ENCODE measurements at regions not wholly inside any gene's neighbourhood (a gene's known extent, or its start where the extent isn't known, plus 50 kb on each side); places are given as distances from the start of the nearest gene placed in this dataset.
A peak's percentile ranks its signal among the peaks of the same experiment; 100 is the strongest.
"Not testable (repeated sequence)": the region's sequence is repeated elsewhere in the genome, so short reads cannot be mapped to it uniquely, and the experiment has no call there.

DNA sequence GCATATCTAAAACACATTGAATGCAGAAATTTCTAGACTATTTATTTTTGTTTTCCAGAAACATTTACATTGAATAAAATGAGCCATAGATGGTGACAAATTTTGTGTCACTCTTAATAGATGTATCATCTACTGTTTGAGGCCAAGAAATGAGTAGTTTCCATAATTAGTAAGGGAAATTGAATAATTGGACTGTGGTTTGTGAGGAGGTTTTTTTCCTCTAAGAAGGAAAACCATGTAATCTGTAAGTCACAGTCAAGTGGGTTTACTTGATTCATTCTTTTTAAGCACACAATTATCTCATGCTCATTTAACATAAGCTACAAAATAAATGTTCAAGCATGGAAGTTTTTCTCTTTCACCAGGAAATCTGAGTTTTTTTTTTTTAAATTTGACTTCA is 876.4 kb downstream of the NR2F1-AS1 start:
- no peak for DNase-seq (ENCODE audit: low read depth, low spot score)

DNA sequence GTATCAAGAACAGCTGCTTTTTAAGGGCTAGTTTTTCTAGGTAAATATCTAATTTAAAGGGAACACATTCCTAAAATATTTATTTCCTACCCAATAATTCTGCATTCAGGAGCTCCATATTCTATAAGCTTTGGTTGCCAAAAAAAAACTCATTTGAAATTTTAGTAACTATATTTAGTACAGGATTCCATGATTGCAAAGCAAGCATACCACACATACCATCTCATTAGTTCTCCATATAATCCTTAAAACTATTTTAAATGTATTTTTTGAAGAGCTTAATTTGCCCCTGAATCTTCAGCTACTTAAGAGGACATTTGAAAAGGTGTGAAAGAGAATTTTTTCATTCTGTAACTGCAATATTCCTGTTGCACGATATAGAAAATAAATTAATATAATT is 877.0 kb downstream of the NR2F1-AS1 start:
- DNase-seq (ENCODE audit: low read depth, low spot score) = no peak

DNA sequence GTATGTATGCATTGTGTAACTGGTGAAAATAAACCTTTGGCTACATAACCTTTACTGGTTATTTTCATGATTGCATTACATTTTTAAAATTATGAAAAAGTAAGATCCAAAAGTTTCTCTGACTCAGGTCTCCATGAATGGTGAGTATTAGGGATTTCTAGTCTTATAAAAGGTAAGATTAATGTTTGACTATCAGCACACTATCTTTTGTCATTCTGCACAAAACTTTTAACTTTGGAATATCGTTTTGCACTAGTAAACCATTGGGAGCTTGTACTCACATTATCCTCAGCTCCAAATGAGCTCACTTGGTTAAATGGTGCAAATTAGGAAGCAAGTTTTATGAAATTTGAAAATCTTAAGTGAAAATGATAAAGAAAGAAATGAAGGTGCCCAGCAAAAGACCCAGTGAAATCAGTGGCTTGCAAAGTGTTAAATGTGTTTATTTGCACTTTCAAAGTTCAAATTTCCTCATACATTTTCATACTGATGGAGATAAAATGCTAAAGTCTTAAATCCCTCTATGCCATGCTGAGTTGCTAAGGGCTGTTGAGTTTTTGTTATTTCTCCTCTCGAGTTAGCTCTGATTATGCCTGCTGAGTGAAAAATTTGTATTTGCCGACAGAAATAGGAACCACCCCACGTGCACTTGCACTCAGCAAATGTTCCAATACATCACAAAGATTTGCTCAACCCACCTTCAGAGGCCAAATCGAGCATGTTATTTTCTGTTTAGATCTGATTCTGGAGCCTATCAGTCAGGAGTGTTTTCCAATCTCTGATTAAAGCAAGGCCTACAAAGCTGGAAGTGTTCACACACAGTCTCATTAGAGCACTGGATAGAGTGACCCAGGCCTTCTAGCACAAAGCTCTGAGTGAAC is 885.7 kb downstream of the NR2F1-AS1 start:
- no peak for DNase-seq (ENCODE audit: low read depth, low spot score)

DNA sequence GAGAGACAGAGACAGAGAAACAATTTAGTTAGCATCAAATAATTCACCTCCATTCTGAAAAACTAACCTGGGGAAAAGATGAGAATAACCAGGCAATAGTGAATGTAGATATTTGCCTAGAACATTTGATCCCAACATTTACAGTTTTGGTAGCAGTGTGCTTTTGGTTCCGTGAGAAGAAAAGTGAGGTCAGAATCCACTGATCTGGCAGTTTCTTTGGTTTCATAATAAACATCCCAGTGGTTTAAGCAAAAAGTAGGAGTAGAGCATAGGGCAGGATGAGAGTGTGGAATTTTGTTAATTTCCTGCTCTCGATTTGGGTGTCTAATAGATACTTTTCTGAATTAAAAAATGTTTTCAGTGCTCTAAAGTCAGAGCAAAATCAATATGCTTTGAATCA is 887.0 kb downstream of the NR2F1-AS1 start:
- no peak for DNase-seq (ENCODE audit: low read depth, low spot score)

DNA sequence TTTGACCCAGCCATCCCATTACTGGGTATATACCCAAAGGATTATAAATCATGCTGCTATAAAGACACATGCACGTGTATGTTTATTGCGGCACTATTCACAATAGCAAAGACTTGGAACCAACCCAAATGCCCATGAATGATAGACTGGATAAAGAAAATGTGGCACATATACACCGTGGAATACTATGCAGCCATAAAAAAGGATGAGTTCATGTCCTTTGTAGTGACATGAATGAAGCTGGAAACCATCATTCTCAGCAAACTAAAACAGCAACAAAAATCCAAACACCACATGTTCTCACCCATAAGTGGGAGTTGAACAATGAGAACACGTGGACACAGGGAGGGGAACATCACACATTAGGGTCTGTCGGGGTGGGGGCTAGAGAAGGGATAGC is 889.1 kb downstream of the NR2F1-AS1 start:
- not testable (repeated sequence) for DNase-seq (ENCODE audit: low read depth, low spot score)

DNA sequence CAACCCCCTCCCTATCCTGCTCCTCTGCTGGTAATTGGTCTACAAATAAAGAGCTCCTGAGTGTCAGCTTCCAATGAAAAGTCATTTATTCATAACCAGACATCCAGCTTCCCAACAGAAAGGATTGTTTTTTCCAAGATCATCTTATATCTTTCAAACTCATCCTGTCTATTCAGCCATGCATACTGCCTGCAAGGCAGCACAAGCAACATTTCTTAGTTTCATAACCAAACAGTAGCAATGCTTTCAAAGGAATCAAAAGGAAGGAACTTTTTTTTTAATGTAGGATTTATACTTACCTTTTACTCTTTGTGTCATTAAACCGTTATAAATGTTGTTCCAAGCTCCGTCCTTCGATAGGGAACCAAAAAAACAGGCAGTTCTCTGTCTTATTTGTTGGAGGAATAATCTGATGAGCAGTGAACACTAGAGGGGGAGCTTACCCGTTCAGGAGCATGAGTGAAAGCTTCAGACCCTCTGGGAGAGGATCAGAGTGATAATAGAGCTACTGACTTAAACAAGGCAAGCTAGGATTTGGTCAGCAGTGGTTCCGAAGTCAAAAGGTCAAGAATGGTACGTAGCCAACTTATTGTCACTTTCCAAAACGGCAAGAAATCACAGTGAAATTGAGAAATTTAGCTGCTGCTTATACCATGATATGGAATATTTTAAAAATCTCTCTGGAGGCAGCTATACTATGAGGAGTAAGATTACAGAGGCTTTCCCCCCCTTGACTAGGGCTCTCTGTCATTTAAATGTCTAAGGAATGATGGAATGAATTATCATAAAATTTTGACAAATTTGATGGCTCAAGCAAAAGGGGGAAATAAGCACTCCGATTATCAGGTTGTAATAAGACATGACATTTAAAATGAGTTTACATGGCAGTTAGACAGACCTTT is 892.9 kb downstream of the NR2F1-AS1 start:
- DNase-seq (ENCODE audit: low read depth, low spot score) = peak; percentile 29

DNA sequence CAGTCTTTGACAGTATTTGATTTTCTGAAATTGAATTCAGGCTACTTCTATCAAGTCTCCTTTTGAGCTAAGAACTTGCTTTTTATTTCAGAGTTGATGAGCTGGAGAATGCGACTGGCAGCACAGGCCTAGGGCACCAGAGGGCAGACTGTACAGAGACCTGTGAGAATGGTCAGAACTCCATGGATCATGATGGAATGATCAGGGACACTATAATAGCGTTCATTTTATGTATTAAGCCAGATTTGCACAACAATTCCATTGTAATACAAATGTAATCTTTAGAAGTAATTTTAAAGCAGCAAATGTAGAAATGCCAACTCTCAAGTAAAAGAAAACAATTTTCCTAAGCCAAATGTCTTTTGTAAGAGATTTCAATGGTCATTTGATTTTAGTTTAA is 902.4 kb downstream of the NR2F1-AS1 start:
- no peak for DNase-seq (ENCODE audit: low read depth, low spot score)

DNA sequence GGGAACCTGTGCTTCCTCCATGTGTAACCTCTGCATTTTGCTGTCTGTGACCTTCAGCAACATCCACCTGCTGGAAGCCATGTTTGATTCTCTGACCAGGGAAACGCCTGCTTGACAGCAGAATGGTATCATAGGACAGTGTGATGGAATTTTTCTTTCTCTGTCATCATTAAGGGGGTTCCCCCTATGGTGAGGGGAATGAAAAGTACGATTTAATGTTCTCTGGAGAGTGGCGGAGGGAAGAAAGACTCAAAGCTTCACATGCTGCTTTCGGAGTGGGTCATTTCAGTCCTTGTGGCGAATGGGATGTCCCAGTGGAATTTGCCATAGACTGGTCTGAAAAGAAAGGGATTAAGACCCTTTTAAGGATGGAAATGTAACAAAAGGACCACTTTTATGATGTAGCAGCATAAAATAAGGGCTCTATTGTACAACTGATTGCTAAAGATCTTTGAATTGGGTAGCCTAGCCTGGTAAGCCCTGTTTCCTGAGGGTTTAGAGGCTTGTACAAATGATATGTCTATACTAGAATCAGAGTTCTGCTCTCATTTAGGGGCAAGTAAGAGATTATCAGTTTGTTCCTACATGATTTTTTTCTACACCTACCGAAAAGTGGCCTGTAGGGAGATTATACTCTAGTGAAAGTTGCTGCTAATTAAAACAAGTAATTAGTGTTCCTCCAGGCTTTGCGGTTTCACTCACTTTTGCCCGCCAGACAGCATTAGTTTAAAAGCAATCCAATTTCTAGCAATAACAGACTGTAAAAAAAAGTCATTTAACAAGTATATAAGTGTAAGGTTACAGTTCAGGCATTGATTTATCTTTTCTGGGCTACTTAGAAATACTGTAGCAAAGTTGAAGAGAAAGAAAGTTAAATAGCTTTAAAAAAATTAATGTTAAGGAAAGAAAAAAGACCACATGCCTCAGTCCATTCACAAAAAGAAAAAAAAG is 904.5 kb downstream of the NR2F1-AS1 start:
- no peak for DNase-seq (ENCODE audit: low read depth, low spot score)

DNA sequence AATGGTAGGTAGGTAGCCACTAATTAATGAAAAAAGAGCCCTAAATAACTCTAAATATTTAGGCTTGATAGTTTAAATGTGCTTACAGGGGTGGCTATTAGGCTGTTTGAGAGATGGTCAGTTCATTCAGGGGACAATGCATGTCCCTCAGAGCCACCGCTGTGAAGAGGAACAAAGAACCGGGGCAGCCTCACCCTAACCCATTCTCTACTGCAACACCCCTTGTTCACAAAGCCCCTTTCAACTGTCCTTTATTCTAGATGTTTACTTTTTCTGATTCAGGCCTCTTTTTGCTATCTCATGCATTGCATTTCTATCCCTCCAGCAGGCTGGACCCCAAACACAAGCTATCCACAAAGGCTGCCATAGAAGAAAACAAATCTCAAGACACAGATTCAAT is 906.7 kb downstream of the NR2F1-AS1 start:
- DNase-seq (ENCODE audit: low read depth, low spot score) = peak; percentile 1

DNA sequence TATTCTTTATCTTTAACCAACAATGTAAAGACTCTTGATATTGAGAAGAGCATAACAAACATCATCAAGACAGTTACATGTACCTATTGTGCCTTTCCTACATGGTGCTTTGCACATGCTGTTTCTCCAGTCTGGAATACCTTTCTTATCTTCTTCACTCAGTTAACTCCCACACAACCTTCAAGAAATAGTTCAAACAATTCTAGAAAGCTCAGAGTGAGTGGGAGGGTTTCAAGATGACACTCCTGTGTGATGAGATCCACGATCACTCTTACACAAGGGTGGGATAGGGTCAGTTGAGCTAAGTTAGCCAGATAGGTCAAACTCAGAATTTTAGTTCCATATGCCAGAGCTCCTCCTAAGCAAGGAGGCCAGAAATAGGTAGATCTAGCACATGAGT is 915.5 kb downstream of the NR2F1-AS1 start:
- DNase-seq (ENCODE audit: low read depth, low spot score) = no peak

DNA sequence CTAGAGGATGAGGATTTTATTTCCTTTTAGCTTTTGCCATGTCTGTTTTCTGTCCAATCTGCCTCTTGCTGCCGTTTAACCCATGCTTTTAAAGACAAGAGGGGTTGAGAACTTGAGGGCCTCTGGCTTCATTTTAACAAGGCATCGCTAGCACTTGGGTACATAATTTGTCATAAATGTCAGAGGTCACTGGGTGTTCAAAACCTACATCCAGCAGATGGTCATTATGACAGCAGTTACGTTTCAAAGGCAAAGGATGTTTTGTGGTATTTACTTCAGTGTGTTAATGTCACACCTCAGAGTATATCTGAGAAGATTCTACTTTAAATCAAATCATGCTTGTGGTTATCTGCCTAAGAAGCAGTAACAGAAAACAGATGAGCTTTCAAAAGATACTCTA is 918.3 kb downstream of the NR2F1-AS1 start:
- no peak for DNase-seq (ENCODE audit: low read depth, low spot score)

DNA sequence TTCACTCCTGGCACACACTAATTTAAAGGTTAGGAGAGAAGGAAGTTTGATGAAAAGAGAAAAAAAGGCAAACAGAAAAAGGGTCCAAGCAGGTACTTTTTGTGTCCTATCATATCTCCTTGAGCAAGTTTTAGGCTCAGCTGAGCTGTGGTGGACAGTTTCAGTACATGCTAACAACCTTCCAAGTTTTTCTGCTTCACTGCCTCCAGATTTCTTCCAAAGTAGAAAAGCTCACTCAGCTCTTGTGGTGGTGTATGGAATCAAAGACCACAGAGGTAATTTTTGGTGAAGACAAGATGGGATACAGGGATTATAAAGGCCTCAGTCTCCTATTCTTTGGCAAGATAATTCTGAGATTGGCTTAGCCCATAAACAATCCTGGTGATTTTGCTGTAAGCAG is 921.8 kb downstream of the NR2F1-AS1 start:
- DNase-seq (ENCODE audit: low read depth, low spot score) = no peak

DNA sequence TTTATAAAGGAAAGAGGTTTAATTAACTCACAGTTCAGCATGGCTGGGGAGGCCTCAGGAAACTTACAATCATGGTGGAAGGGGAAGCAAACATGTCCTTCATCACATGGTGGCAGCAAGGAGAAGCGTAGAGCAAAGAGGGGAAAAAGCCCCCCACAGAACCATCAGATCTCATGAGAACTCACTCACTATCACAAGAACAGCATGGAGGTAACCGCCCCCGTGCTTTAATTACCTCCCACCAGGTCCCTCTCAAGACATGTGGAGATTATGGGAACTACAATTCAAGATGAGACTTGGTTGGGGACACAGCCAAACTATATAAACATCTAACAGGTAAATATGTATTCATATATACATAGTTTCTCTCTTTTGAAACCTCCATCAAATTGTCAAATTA is 926.4 kb downstream of the NR2F1-AS1 start:
- not testable (repeated sequence) for DNase-seq (ENCODE audit: low read depth, low spot score)

DNA sequence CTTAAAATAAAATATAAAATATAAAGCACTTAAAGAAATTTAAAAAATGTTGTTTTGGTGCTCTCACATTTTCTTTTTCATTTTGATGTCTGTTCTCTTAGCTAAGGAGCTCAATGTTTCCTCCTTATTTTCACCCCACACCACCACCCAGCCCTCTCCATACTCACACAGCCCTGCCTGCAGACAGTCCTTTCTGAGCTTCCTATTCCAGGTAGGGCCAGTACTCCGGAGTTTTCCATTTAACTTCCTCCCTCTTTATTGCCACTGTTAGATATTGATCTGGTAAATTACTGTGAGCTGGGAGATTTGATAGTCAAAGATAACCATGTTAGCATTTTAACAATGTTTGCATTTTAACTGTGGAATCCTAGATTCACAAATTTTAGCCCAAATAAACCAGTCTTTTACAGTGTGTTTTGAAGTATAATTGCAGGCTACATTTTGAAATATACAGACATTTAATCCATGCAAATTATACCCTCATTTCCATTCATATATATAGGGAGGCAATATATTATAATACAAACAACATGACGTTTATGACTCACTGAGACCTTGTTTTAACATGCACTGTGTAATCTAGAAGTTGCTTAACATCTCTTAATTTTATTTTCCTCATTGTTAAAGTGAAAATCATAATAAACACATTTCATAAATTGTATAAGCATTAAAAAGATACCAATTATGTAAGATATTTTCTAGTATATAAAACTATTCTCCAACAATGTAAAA is 927.1 kb downstream of the NR2F1-AS1 start:
- DNase-seq (ENCODE audit: low read depth, low spot score) = no peak

DNA sequence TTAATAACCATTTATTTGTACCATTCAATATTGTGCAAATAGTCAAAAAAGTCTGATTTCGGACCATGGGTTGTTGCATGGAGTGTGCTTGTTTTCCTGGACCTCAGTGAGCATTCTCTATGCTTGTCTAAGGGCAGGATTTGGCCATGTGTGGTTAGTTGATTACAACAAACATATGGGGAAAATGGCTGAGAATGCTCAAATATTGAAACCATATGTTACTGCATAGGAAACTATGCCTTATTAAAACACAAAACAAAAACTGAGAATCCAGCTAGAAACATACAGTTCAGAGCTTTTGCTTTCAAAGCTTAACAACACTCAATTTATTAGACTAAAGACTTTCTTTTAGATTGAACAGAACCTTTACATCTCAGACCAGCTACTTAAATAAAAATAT is 928.3 kb downstream of the NR2F1-AS1 start:
- DNase-seq (ENCODE audit: low read depth, low spot score) = no peak

DNA sequence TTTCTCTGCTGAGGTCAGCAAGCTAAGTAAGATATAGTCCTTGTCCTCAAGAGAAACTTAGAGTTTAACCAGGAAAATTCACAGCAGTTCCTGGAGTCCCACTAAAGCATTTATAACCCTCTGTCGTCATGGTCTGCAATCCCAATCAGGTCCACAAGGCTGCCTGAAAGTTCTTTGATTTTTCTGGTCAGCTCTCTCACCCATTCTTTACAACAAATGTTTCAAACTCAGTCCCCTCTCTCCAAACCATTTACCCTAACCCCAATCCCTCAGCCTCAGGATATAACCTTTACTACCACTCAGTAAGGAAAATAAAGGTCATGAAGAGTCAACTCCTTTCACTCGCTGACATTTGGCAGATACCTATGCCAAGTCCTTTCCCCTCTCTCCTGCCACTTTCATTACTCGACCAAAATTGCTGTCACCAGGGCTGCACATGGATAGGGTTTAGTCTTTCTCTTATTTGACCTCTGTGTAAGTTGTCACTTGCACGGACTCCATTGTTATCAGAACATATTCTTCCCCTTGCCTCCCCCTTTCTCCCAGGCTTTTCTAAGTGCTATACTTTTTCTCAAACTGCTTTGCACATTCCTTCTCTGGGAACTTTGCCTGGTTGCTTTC is 936.6 kb downstream of the NR2F1-AS1 start:
- peak; percentile 7 for DNase-seq (ENCODE audit: low read depth, low spot score)

DNA sequence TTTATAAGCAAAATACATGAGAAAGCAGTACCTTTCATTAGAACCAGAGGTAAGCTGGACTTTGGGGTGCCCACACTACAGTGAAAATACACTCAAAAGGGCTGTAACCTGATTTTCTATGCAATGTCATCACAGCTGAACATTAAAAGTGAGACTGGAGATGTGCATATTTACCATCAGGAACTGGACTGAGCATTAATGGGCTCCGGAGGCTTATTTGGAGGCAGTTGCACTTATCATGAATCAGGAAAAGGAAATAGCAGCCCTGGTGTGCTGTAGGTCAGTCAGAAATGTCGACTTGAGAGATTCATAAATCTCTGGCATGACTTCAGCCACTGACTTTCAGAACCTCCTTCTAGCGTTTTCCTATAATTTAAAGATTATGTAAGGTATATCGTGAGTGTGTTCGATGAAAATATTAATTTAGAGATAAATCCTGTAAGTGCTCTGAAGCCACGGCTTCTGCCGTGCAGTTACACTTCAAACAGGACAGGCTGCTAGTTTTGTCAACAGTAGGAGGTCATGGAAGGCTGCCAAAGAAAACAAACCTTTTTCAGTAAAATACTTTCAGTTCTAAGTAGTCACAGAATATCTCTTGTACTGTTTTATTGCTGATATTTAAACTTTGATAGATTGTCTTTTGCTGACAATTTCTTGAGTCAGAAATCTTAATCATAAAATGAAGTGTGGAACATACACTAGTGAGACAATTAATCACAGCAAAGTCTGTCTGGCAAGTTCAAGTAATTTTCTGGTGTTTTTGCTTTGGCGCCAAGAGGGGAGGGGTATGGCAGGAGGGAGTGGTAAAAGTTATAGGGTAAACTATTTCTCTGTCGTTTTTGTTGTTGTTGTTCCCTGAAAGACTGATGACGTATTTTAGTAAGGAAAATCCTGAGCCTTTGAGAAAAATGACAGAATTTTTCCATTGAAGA is 939.7 kb downstream of the NR2F1-AS1 start:
- DNase-seq (ENCODE audit: low read depth, low spot score) = no peak

DNA sequence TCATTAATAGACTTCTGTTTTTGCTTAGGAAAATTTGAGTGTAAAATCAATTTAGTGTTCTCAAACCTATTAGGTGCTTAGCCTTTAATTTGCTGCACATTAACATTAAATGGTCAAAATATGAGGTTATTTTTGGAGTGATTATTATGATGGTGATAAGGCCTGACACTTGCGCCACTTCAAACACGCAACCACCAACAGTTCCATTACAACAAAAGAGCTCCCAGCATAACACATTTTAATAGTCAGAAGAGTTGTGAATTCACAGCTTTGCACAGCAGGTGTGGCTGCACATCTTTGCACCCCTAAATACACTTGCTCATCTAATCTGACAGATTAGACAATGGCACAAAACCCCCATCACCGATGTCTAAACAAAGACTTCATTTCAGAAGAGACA is 940.7 kb downstream of the NR2F1-AS1 start:
- no peak for DNase-seq (ENCODE audit: low read depth, low spot score)

DNA sequence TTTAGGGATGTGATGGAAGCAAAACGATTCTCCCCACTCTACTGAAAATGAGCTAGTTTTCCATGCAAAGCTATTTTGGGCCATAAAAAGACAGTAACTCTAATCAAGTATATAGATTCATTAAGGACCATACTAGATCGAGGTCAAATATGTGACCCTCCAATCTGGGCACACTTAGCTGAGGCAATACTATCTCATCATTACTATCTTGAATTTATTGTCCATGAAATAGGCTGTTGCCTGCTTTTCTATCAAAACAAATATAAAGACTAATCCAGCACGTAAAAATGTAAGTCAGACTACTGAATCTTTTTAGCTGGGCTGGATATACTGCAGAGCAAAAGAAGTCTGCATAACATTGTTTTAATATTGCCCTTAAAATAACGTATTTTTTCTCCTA is 943.1 kb downstream of the NR2F1-AS1 start:
- no peak for DNase-seq (ENCODE audit: low read depth, low spot score)

All from ELF-1 (cell line).